ENCODE measurements at regions not wholly inside any gene's neighbourhood (a gene's known extent, or its start where the extent isn't known, plus 50 kb on each side); places are given as distances from the start of the nearest gene placed in this dataset.

- no peaks in the 10 kb centered on the region for H3K4me1 ChIP-seq (ENCODE audit: control insufficient read depth in 1 of 2, insufficient read depth in 2 of 2, low read length in 2 of 2)
- no peak overlapping the region for H2BK12ac ChIP-seq (ENCODE audit: low read length)
- no peaks in the 10 kb centered on the region for H3K79me2 ChIP-seq (ENCODE audit: control insufficient read depth, insufficient read depth, low read length, poor library complexity)
- no peak overlapping the region for H3K23ac ChIP-seq (ENCODE audit: low read length)
- H2BK120ac ChIP-seq (ENCODE audit: insufficient read depth, low read length, poor library complexity), result no peak overlapping the region
- no peak overlapping the region for H4K8ac ChIP-seq (ENCODE audit: low read depth, low read length)
- no peak overlapping the region for H3K4me3 ChIP-seq (ENCODE audit: low read depth, low read length)
- no peak overlapping the region for H3K4me2 ChIP-seq (ENCODE audit: low read length)
- no peak overlapping the region for H2AFZ ChIP-seq (ENCODE audit: insufficient read depth, low read length, poor library complexity)
- no peak overlapping the region for H2AK5ac ChIP-seq (ENCODE audit: low read length)
- H3K4ac ChIP-seq (ENCODE audit: low read depth, low read length), result no peak overlapping the region
- no peaks in the 10 kb centered on the region for H3K36me3 ChIP-seq (ENCODE audit: control insufficient read depth in 1 of 2, insufficient read depth in 2 of 2, low read length in 2 of 2)
- no peak overlapping the region for H3K18ac ChIP-seq (ENCODE audit: low read length)
- no peak overlapping the region for H2BK5ac ChIP-seq (ENCODE audit: low read depth, low read length, poor library complexity)
- H3K27ac ChIP-seq (ENCODE audit: low read depth, low read length), result no peak overlapping the region
- no CpG with 5 or more reads among the region's 4 CpGs for WGBS (ENCODE audit: extremely low coverage, insufficient coverage, insufficient read length)
- H3K27me3 ChIP-seq (ENCODE audit: insufficient read depth, low read length), result no peaks in the 10 kb centered on the region
- no peak overlapping the region for H4K12ac ChIP-seq (ENCODE audit: low read depth, low read length)
- H3K79me1 ChIP-seq (ENCODE audit: low read length), result no peaks in the 10 kb centered on the region
- no peak for DNase-seq
- H3K9me3 ChIP-seq (ENCODE audit: insufficient read depth, low read depth, low read length), result peaks cover 3% of the 10 kb centered on the region
- no peak overlapping the region for H4K91ac ChIP-seq (ENCODE audit: low read depth, low read length)
- no peak overlapping the region for H3K9ac ChIP-seq (ENCODE audit: low read length)
- no peak overlapping the region for H3K14ac ChIP-seq (ENCODE audit: low read length)
Observed at GRCh38 chr14:23877111-23877510, 76.5 kb upstream of the DHRS4 start.

- no peak overlapping the region for H3K23ac ChIP-seq (ENCODE audit: low read length)
- H3K18ac ChIP-seq (ENCODE audit: low read length), result no peak overlapping the region
- no peaks in the 10 kb centered on the region for H3K4me1 ChIP-seq (ENCODE audit: control insufficient read depth in 1 of 2, insufficient read depth in 2 of 2, low read length in 2 of 2)
- no peaks in the 10 kb centered on the region for H3K79me2 ChIP-seq (ENCODE audit: control insufficient read depth, insufficient read depth, low read length, poor library complexity)
- H3K36me3 ChIP-seq (ENCODE audit: control insufficient read depth in 1 of 2, insufficient read depth in 2 of 2, low read length in 2 of 2), result no peaks in the 10 kb centered on the region
- H2AFZ ChIP-seq (ENCODE audit: insufficient read depth, low read length, poor library complexity), result no peak overlapping the region
- H3K79me1 ChIP-seq (ENCODE audit: low read length), result no peaks in the 10 kb centered on the region
- no peak overlapping the region for H3K4me2 ChIP-seq (ENCODE audit: low read length)
- no peak overlapping the region for H4K8ac ChIP-seq (ENCODE audit: low read depth, low read length)
- no peaks in the 10 kb centered on the region for H3K27me3 ChIP-seq (ENCODE audit: insufficient read depth, low read length)
- H4K91ac ChIP-seq (ENCODE audit: low read depth, low read length), result no peak overlapping the region
- H2BK120ac ChIP-seq (ENCODE audit: insufficient read depth, low read length, poor library complexity), result no peak overlapping the region
- DNase-seq, result peak in 1 of 2 donors; percentile 16
- no peak overlapping the region for H3K4ac ChIP-seq (ENCODE audit: low read depth, low read length)
- peaks cover 3% of the 10 kb centered on the region for H3K9me3 ChIP-seq (ENCODE audit: insufficient read depth, low read depth, low read length)
- H3K4me3 ChIP-seq (ENCODE audit: low read depth, low read length), result no peak overlapping the region
- no peak overlapping the region for H2BK12ac ChIP-seq (ENCODE audit: low read length)
- H2AK5ac ChIP-seq (ENCODE audit: low read length), result no peak overlapping the region
- no peak overlapping the region for H4K12ac ChIP-seq (ENCODE audit: low read depth, low read length)
- no peak overlapping the region for H3K9ac ChIP-seq (ENCODE audit: low read length)
- no peak overlapping the region for H2BK5ac ChIP-seq (ENCODE audit: low read depth, low read length, poor library complexity)
- no peak overlapping the region for H3K14ac ChIP-seq (ENCODE audit: low read length)
- no peak overlapping the region for H3K27ac ChIP-seq (ENCODE audit: low read depth, low read length)
- no CpG with 5 or more reads among the region's 4 CpGs for WGBS (ENCODE audit: extremely low coverage, insufficient coverage, insufficient read length)
Observed at GRCh38 chr14:23877538-23878180, 75.9 kb upstream of the DHRS4 start.

GRCh38 chr14:23881282-23881681, 72.3 kb upstream of the DHRS4 start:
- Histone ChIP-seq H3K23ac (ENCODE audit: low read length) (no peak overlapping the region), H2BK5ac (ENCODE audit: low read depth, low read length, poor library complexity) (no peak overlapping the region), H3K36me3 (ENCODE audit: control insufficient read depth in 1 of 2, insufficient read depth in 2 of 2, low read length in 2 of 2) (no peaks in the 10 kb centered on the region), H2BK120ac (ENCODE audit: insufficient read depth, low read length, poor library complexity) (no peak overlapping the region), H2AK5ac (ENCODE audit: low read length) (no peak overlapping the region), H3K14ac (ENCODE audit: low read length) (no peak overlapping the region), H3K4me2 (ENCODE audit: low read length) (no peak overlapping the region), H4K12ac (ENCODE audit: low read depth, low read length) (no peak overlapping the region), H3K27ac (ENCODE audit: low read depth, low read length) (no peak overlapping the region), H4K8ac (ENCODE audit: low read depth, low read length) (no peak overlapping the region), H3K9me3 (ENCODE audit: insufficient read depth, low read depth, low read length) (peaks cover 3% of the 10 kb centered on the region), H2BK12ac (ENCODE audit: low read length) (no peak overlapping the region), H3K4me3 (ENCODE audit: low read depth, low read length) (no peak overlapping the region), H3K79me2 (ENCODE audit: control insufficient read depth, insufficient read depth, low read length, poor library complexity) (no peaks in the 10 kb centered on the region), H3K4me1 (ENCODE audit: control insufficient read depth in 1 of 2, insufficient read depth in 2 of 2, low read length in 2 of 2) (no peaks in the 10 kb centered on the region), H2AFZ (ENCODE audit: insufficient read depth, low read length, poor library complexity) (no peak overlapping the region), H3K27me3 (ENCODE audit: insufficient read depth, low read length) (no peaks in the 10 kb centered on the region), H3K18ac (ENCODE audit: low read length) (no peak overlapping the region), H4K91ac (ENCODE audit: low read depth, low read length) (no peak overlapping the region), H3K79me1 (ENCODE audit: low read length) (no peaks in the 10 kb centered on the region), H3K9ac (ENCODE audit: low read length) (no peak overlapping the region), H3K4ac (ENCODE audit: low read depth, low read length) (no peak overlapping the region)
- DNase-seq, result no peak
- WGBS (ENCODE audit: extremely low coverage, insufficient coverage, insufficient read length), result no CpG with 5 or more reads among the region's 1 CpG

GRCh38 chr14:23883684-23884540, 69.7 kb upstream of the DHRS4 start:
- Histone ChIP-seq H4K12ac (ENCODE audit: low read depth, low read length) (no peak overlapping the region), H3K9ac (ENCODE audit: low read length) (no peak overlapping the region), H3K79me1 (ENCODE audit: low read length) (no peaks in the 10 kb centered on the region), H3K4ac (ENCODE audit: low read depth, low read length) (no peak overlapping the region), H3K4me3 (ENCODE audit: low read depth, low read length) (no peak overlapping the region), H2BK120ac (ENCODE audit: insufficient read depth, low read length, poor library complexity) (no peak overlapping the region), H3K9me3 (ENCODE audit: insufficient read depth, low read depth, low read length) (no peaks in the 10 kb centered on the region), H2AK5ac (ENCODE audit: low read length) (no peak overlapping the region), H4K91ac (ENCODE audit: low read depth, low read length) (no peak overlapping the region), H3K23ac (ENCODE audit: low read length) (no peak overlapping the region), H2BK12ac (ENCODE audit: low read length) (no peak overlapping the region), H2BK5ac (ENCODE audit: low read depth, low read length, poor library complexity) (no peak overlapping the region), H3K27me3 (ENCODE audit: insufficient read depth, low read length) (no peaks in the 10 kb centered on the region), H3K14ac (ENCODE audit: low read length) (no peak overlapping the region), H4K8ac (ENCODE audit: low read depth, low read length) (no peak overlapping the region), H3K4me1 (ENCODE audit: control insufficient read depth in 1 of 2, insufficient read depth in 2 of 2, low read length in 2 of 2) (no peaks in the 10 kb centered on the region), H3K27ac (ENCODE audit: low read depth, low read length) (no peak overlapping the region), H3K79me2 (ENCODE audit: control insufficient read depth, insufficient read depth, low read length, poor library complexity) (no peaks in the 10 kb centered on the region), H2AFZ (ENCODE audit: insufficient read depth, low read length, poor library complexity) (no peak overlapping the region), H3K18ac (ENCODE audit: low read length) (no peak overlapping the region), H3K4me2 (ENCODE audit: low read length) (no peak overlapping the region), H3K36me3 (ENCODE audit: control insufficient read depth in 1 of 2, insufficient read depth in 2 of 2, low read length in 2 of 2) (no peaks in the 10 kb centered on the region)
- DNase-seq, result no peak
- WGBS (ENCODE audit: extremely low coverage, insufficient coverage, insufficient read length), result no CpG with 5 or more reads among the region's 13 CpGs
